Testis (tissue), 2 donors: ENCODE measurements at regions not wholly inside any gene's neighbourhood (a gene's known extent, or its start where the extent isn't known, plus 50 kb on each side); places are given as distances from the start of the nearest gene placed in this dataset.

ENCODE experiments used
- CTCF ChIP-seq, 3 experiments: fragments of 450-650 bp in 2 of 3; fragments of 200-600 bp in 1 of 3; sonication (generic) in 1 of 3; IDR thresholded peaks; one replicate each; pipeline ENCODE4 v1.5.1; 2016 to 2019; ENCODE audit warnings: antibody characterized with exemption in 3 of 3, mild to moderate bottlenecking in 2 of 3, moderate library complexity in 1 of 3
- POLR2A ChIP-seq: fragments of 450-650 bp; IDR thresholded peaks from one replicate; pipeline ENCODE4 v1.6.1; 2017; ENCODE audit warnings: antibody characterized with exemption, mild to moderate bottlenecking, moderate library complexity

GRCh38 chr1:20409012-20409411 lies 77.0 kb downstream of the CAMK2N1 start:
- TF ChIP-seq POLR2A (no peak), CTCF (IDR thresholded peaks at IDR 0.05) (no peak)
